DOHH2 (cell line): ENCODE measurements at regions not wholly inside any gene's neighbourhood (a gene's known extent, or its start where the extent isn't known, plus 50 kb on each side); places are given as distances from the start of the nearest gene placed in this dataset.

Source experiments
- CTCF ChIP-seq: fragments of 200-600 bp; sonication (generic); IDR thresholded peaks from one replicate; pipeline ENCODE4 v1.5.1; 2014; ENCODE audit warnings: antibody characterized with exemption, mild to moderate bottlenecking, low read depth, low read length; ENCODE audit not compliant: poor library complexity, severe bottlenecking
- EZH2phosphoT487 ChIP-seq: fragments of 200-600 bp; sonication (generic); IDR thresholded peaks from 2 replicates; pipeline ENCODE4 v1.6.1; 2017; ENCODE audit warnings: borderline replicate concordance, mild to moderate bottlenecking, antibody characterized with exemption, low read length, moderate library complexity, mixed read lengths

GRCh38 chr22:22995166-22995565 lies 75.2 kb upstream of the GNAZ start:
- TF ChIP-seq CTCF (no peak), EZH2phosphoT487 (no peak)
